Heart right ventricle (tissue), 16 donors: ENCODE measurements at regions not wholly inside any gene's neighbourhood (a gene's known extent, or its start where the extent isn't known, plus 50 kb on each side); places are given as distances from the start of the nearest gene placed in this dataset.

ENCODE experiments used
- ATAC-seq, 8 donors: fragments of 200-7000 bp; cut with Tn5 transposase; one replicate each; pipeline ENCODE4 v1.9.1; 2020; ENCODE audit warnings: mild to moderate bottlenecking in 8 of 8, moderate library complexity in 8 of 8, moderate number of reproducible peaks in 1 of 8
- DNase-seq, 2 donors: peaks; one replicate each; pipeline ENCODE4 v3.0.0-alpha.2; 2020
- H3K27ac ChIP-seq, 10 donors: fragments of 200-600 bp; sonication (generic) in 2 of 10; one replicate each; pipeline versions ENCODE4 v1.5.0 to v1.8.0; 2020 to 2022; ENCODE audit warnings: mild to moderate bottlenecking in 3 of 10
- H3K27me3 ChIP-seq, 7 donors: fragments of 200-600 bp; one replicate each; pipeline ENCODE4 v1.8.0; 2021 to 2022; ENCODE audit warnings: mild to moderate bottlenecking in 2 of 7
- H3K36me3 ChIP-seq, 9 donors: fragments of 200-600 bp; sonication (generic) in 1 of 9; one replicate each; pipeline versions ENCODE4 v1.5.0 to v1.8.0; 2020 to 2022; ENCODE audit warnings: mild to moderate bottlenecking in 2 of 9
- H3K4me1 ChIP-seq, 9 donors: fragments of 200-600 bp; sonication (generic) in 1 of 9; one replicate each; pipeline versions ENCODE4 v1.5.0 to v1.8.0; 2020 to 2022; ENCODE audit warnings: mild to moderate bottlenecking in 4 of 9
- H3K4me3 ChIP-seq, 10 donors: fragments of 200-600 bp; sonication (generic) in 2 of 10; one replicate each; pipeline versions ENCODE4 v1.5.0 to v1.8.0; 2020 to 2022; ENCODE audit warnings: mild to moderate bottlenecking in 7 of 10, moderate library complexity in 2 of 10
- H3K9me3 ChIP-seq, 11 donors: fragments of 200-600 bp in 10 of 11; sonication (generic) in 2 of 11; one replicate each; pipeline versions ENCODE4 v1.5.0 to v1.8.0; 2013 to 2022; ENCODE audit warnings: mild to moderate bottlenecking in 2 of 11, control low read depth in 1 of 11, moderate library complexity in 1 of 11
- WGBS, 2 donors: extraction: QIAGEN DNeasy Blood & Tissue Kit; methylation state at CpG; one replicate each; pipeline ENCODE4 v1.1.7; 2013; ENCODE audit warnings: inconsistent platforms in 1 of 2; 5-methylcytosine and 5-hydroxymethylcytosine counted together
- intact Hi-C, 10 donors: fragments of 100-400 bp; cut with DNase I; formaldehyde crosslinking; loops; one replicate each; pipeline versions ENCODE4 v1.11.1 to v1.14.2; 2022
- TF ChIP-seq, protein P1 (sequence below), 9 donors: fragments of 200-600 bp; sonication (generic) in 2 of 9; IDR thresholded peaks; one replicate each; pipeline versions ENCODE4 v1.5.0 to v1.8.0; 2021 to 2022; ENCODE audit warnings: antibody characterized with exemption in 9 of 9, mild to moderate bottlenecking in 5 of 9, moderate library complexity in 1 of 9
- donor health status: Arrhythmogenic right ventricular cardiomyopathy.
- donor health status: ischemic (EF 13 %, LVEDD 7.1; RV severe dilation, severe dysfunction).
- donor health status: healthy with polysubstance abuse.
- donor health status: DM: no; HTN: yes; CAD: no.
- donor health status: DM: no; HTN: no; CAD: no.
- donor health status: ischemic (EF 25% LVEDD 6.9; RV normal size, moderate dysfunction).
- donor health status: ischemic (EF 25% LVEDD 5.7; RV mildly dilated, moderate dysfunction).
- donor health status: healthy.
- donor health status: DM: yes; HTN: yes; CAD: no.
- donor health status: Ischemic cardiomyopathy.
- donor health status: ischemic (EF 35%, LVEDD 5.7; RV mildly dilated, moderate dysfunction).
- donor health status: nonischemic (EF 11% LVEDD 7.7; RV severe dilation, severe dysfunction).
- donor health status: DM: yes; HTN: yes; CAD: no.
- donor health status: PGD.
- donor health status: ischemic (EF 29% LVEDD 5.4; RV normal size, mild dysfunction).
- donor health status: nonischemic (EF 23%, LVEDD 6.1; RV moderate dilation, normal function).

DNA sequence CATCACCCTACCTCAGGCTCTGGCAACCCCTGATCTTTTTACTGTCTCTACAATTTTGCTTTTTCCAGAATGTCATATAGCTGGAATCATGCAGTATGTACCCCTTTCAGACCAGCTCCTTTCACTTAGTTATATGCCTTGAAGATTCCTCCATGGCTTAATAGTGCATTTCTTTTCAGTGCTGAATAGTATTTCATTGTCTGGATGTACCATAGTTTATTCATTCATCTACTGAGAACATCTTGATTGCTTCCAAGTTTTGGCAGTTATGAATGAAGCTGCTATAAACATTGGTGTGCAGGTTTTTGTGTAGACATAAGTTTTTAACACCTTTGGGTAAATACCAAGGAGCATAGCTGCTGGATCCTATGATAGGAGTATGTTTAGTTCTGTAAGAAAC is 50.8 kb upstream of the ANP32A start:
- DNase-seq (no peak), ATAC-seq (no peak)
- H3K4me1 ChIP-seq = peaks cover 0 to 10% (median 0%) of the 10 kb centered on the region in 9 donors
- peaks cover 0 to 18% (median 2%) of the 10 kb centered on the region in 7 donors for H3K27me3 ChIP-seq
- H3K27ac ChIP-seq = no peak overlapping the region
- intact Hi-C loops = loop anchor here in 4 of 10 donors (10.0 kb wide), 3 partner anchors 47 to 197 kb away; partner anchors contain the start of gene ANP32A (in 1 of the 4)
- no peak overlapping the region for H3K4me3 ChIP-seq
- no peaks in the 10 kb centered on the region for H3K36me3 ChIP-seq
- H3K9me3 ChIP-seq = no peaks in the 10 kb centered on the region
- TF ChIP-seq, protein P1, sequence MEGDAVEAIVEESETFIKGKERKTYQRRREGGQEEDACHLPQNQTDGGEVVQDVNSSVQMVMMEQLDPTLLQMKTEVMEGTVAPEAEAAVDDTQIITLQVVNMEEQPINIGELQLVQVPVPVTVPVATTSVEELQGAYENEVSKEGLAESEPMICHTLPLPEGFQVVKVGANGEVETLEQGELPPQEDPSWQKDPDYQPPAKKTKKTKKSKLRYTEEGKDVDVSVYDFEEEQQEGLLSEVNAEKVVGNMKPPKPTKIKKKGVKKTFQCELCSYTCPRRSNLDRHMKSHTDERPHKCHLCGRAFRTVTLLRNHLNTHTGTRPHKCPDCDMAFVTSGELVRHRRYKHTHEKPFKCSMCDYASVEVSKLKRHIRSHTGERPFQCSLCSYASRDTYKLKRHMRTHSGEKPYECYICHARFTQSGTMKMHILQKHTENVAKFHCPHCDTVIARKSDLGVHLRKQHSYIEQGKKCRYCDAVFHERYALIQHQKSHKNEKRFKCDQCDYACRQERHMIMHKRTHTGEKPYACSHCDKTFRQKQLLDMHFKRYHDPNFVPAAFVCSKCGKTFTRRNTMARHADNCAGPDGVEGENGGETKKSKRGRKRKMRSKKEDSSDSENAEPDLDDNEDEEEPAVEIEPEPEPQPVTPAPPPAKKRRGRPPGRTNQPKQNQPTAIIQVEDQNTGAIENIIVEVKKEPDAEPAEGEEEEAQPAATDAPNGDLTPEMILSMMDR (IDR thresholded peaks at IDR 0.05) = no peak

DNA sequence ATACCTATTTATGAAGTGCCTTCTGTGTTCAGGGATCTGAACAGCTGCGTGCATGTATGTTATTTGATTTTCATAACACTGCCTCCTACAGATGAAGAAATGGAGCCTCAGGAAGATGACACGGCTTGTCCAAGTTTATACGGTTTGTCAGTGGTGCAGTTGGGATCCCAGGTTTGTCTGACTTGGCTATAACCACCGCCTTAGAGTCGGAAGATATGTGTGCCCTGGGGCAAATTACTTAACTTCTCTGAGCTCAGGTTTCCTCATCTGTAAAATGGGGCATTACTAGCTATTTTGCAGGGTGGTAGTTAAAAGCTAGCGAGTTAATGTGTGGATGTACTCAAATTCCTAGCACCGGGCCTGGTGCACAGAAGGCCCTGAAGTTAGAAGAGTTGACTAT is 54.1 kb upstream of the ANP32A start:
- no peaks in the 10 kb centered on the region for H3K36me3 ChIP-seq
- 94 to 96% methylated on average over 7 of the region's 7 CpGs for WGBS, 2 donors
- DNase-seq (no peak), ATAC-seq (no peak)
- TF ChIP-seq, protein P1 (IDR thresholded peaks at IDR 0.05) = no peak
- H3K27me3 ChIP-seq = peaks cover 0 to 18% (median 2%) of the 10 kb centered on the region in 7 donors
- no peak overlapping the region for H3K27ac ChIP-seq
- no peaks in the 10 kb centered on the region for H3K9me3 ChIP-seq
- H3K4me3 ChIP-seq = no peak overlapping the region
- intact Hi-C loops = loop anchor here (1.0 to 10.0 kb wide), 14 partner anchors 50 to 324 kb away; partner anchors contain the start of gene ANP32A (in 1 of the 10)
- H3K4me1 ChIP-seq = peaks cover 0 to 10% (median 0%) of the 10 kb centered on the region in 9 donors

DNA sequence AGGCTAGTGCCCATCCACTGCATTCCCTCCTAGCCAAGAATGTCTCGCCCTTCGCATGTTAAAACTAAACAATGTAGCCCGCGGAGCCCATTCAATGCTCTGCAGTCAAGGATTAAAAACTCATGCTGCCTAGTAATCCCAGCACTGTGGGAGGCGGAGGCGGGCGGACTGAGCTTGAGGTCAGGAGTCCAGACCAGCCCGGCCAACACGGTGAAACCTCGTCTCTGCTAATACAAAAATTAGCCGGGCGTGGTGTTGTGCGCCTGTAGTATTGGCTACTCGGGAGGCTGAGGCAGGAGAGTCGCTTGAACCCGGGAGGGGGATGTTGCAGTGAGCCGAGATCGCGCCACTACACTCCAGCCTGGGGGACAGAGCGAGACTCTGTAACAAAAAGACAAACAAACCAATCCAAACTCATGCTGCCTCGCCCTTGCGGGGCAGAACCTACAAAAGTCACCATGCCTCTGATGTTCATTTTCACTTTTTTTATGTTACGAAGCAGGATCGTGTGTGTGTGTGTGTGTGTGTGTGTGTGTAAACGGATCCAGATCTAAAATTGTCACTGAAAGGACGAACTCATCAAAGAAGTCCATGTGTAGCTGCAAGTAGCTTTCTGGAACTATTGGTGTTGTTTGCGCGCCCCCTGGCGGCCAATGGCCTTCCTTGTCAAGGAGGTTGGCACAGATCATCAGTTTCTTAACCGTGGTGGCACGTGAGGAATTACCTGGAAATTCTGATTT is 54.8 kb upstream of the SPESP1 start:
- DNase-seq = peak; percentile 92
- TF ChIP-seq, protein P1 (IDR thresholded peaks at IDR 0.05) = peak; percentile 79 to 93 (median 87)
- Histone ChIP-seq H3K4me1 (peaks cover 0 to 10% (median 0%) of the 10 kb centered on the region in 9 donors), H3K9me3 (no peaks in the 10 kb centered on the region), H3K4me3 (peak overlapping the region in 9 of 10 donors; percentile 11 to 54 (median 45)), H3K27ac (no peak overlapping the region), H3K36me3 (no peaks in the 10 kb centered on the region), H3K27me3 (peaks cover 0 to 18% (median 0%) of the 10 kb centered on the region in 7 donors)
- intact Hi-C loops = loop anchor here (1.0 to 10.0 kb wide), 15 partner anchors 49 to 325 kb away; partner anchors contain the start of gene ANP32A (in 1 of the 10)
- WGBS, 2 donors = 11 to 13% methylated on average over 31 of the region's 31 CpGs
- peak; percentile 90 to 98 (median 96) for ATAC-seq

DNA sequence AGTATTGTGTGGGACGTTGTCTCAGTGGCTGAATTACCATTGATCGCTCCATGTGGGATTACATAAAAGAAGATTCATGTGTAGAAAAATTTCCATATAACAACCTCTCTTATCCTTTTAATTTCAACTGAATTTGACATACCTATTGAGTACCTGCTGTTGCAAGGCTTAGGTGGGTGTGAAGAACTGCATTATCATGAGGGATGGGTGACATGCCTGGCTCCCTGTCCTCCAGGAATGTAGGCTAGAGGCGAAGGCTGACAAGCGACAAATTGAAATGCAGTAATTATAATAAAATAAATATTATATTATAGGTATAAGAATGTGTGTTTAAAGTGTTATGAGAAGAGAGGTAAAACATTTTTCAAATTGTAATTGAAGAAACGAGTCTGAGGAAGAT is 52.7 kb upstream of the SPESP1 start:
- TF ChIP-seq, protein P1 (IDR thresholded peaks at IDR 0.05) = no peak
- Histone ChIP-seq H3K36me3 (no peaks in the 10 kb centered on the region), H3K27me3 (peaks cover 0 to 11% (median 0%) of the 10 kb centered on the region in 7 donors), H3K4me3 (no peak overlapping the region), H3K9me3 (no peaks in the 10 kb centered on the region), H3K27ac (no peak overlapping the region), H3K4me1 (peaks cover 0 to 10% (median 0%) of the 10 kb centered on the region in 9 donors)
- ATAC-seq (no peak), DNase-seq (no peak)
- intact Hi-C loops = loop anchor here (2.0 to 10.0 kb wide), 13 partner anchors 47 to 325 kb away; partner anchors contain the start of gene ANP32A (in 1 of the 10)
- 88 to 93% methylated on average over 5 of the region's 5 CpGs for WGBS, 2 donors
